Stimulated activated memory B cell treated with anti-CD40 and anti-IgM and Interleukin-4, amounts not matched to agents 10 μg/mL and 1 μg/mL and 100 μg/mL, for 72 hours (primary cell): ENCODE measurements at regions not wholly inside any gene's neighbourhood (a gene's known extent, or its start where the extent isn't known, plus 50 kb on each side); places are given as distances from the start of the nearest gene placed in this dataset.
"Not testable (repeated sequence)": the region's sequence is repeated elsewhere in the genome, so short reads cannot be mapped to it uniquely, and the experiment has no call there.

Experiments used
- ATAC-seq: fragments of 150-1000 bp; cut with Tn5 transposase; 2 replicates; pipeline ENCODE4 v1.10.0; 2021
- H3K27ac Mint-ChIP-seq: one replicate; pipeline ENCODE4 v1.8.0; 2022; ENCODE audit warnings: mild to moderate bottlenecking, mixed read lengths
- H3K27me3 Mint-ChIP-seq: one replicate; pipeline ENCODE4 v1.8.0; 2022; ENCODE audit warnings: mixed read lengths
- H3K36me3 Mint-ChIP-seq: one replicate; pipeline ENCODE4 v1.8.0; 2022; ENCODE audit warnings: mixed read lengths
- H3K4me1 Mint-ChIP-seq: one replicate; pipeline ENCODE4 v1.8.0; 2022; ENCODE audit warnings: mixed read lengths
- H3K4me3 Mint-ChIP-seq: one replicate; pipeline ENCODE4 v1.8.0; 2022; ENCODE audit warnings: mild to moderate bottlenecking, moderate library complexity, mixed read lengths
- H3K9me3 Mint-ChIP-seq: one replicate; pipeline ENCODE4 v1.8.0; 2022; ENCODE audit warnings: mixed read lengths

DNA sequence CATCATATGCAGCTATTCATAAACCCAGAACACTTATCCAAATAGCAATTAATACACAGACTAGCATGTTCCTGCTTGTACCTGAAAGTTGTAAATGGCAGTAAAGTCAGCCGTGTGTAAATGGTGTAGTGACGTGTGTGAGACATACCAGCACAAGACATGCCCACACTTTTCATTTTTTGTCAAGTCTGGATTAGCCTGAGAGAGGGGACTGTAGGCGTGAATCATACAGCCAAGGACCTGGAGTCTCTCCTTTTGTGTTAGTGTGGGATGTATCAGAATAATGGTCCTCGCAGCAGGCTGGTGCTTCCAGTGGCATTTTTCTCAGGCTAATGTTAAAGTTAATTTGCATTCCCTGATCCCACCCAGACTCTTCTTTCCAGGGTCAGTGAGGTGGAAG is 116.8 kb upstream of the BMAL1 start:
- ATAC-seq, result no peak
- peaks cover 4% of the 10 kb centered on the region for H3K9me3 Mint-ChIP-seq
- peaks cover 17% of the 10 kb centered on the region for H3K27me3 Mint-ChIP-seq

DNA sequence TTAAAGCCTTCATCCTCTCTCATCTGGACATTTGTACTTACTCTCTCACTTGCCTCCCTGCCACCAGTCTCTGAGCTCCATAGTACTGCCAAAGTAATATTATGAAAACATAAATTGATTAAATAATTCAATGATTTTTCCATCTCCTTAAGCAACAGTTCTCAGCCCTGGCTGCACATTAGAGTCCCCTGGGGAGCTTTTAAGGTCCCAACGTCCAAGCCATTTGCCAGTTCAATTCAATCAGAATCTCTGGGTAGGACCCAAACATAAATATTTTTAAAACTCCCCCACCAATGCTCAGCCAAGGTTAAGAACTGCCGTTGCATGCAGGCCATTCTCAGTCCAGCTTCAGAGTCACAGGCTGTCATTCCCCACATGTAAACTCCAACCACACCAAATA is 114.4 kb upstream of the BMAL1 start:
- peaks cover 29% of the 10 kb centered on the region for H3K27me3 Mint-ChIP-seq
- H3K4me1 Mint-ChIP-seq, result no peaks in the 10 kb centered on the region
- no peak overlapping the region for H3K27ac Mint-ChIP-seq
- H3K9me3 Mint-ChIP-seq, result no peaks in the 10 kb centered on the region
- no peak overlapping the region for H3K4me3 Mint-ChIP-seq
- H3K36me3 Mint-ChIP-seq, result no peaks in the 10 kb centered on the region
- ATAC-seq, result no peak

More for the DNA sequence above, 116.8 kb upstream of the BMAL1 start:
- Mint-ChIP-seq H3K36me3 (no peaks in the 10 kb centered on the region), H3K27ac (no peak overlapping the region), H3K4me3 (no peak overlapping the region), H3K4me1 (no peaks in the 10 kb centered on the region)

- no peak overlapping the region for H3K27ac Mint-ChIP-seq
- no peak for ATAC-seq
Observed at GRCh38 chr11:13166036-13166435, 111.6 kb upstream of the BMAL1 start.

GRCh38 chr11:13168271-13168670 is 109.3 kb upstream of the BMAL1 start:
- Mint-ChIP-seq H3K27me3 (peaks cover 34% of the 10 kb centered on the region), H3K4me3 (no peak overlapping the region)
- ATAC-seq, result peak; percentile 13

More at GRCh38 chr11:13166036-13166435, 111.6 kb upstream of the BMAL1 start:
- peaks cover 33% of the 10 kb centered on the region for H3K27me3 Mint-ChIP-seq
- no peak overlapping the region for H3K4me3 Mint-ChIP-seq
- H3K9me3 Mint-ChIP-seq, result no peaks in the 10 kb centered on the region
- H3K4me1 Mint-ChIP-seq, result no peaks in the 10 kb centered on the region
- H3K36me3 Mint-ChIP-seq, result no peaks in the 10 kb centered on the region

GRCh38 chr11:13169709-13170108 is 107.9 kb upstream of the BMAL1 start:
- Mint-ChIP-seq H3K9me3 (no peaks in the 10 kb centered on the region), H3K27me3 (peaks cover 28% of the 10 kb centered on the region), H3K36me3 (no peaks in the 10 kb centered on the region), H3K4me3 (no peak overlapping the region), H3K4me1 (no peaks in the 10 kb centered on the region), H3K27ac (no peak overlapping the region)
- no peak for ATAC-seq

More at GRCh38 chr11:13168271-13168670, 109.3 kb upstream of the BMAL1 start:
- H3K36me3 Mint-ChIP-seq, result no peaks in the 10 kb centered on the region
- H3K27ac Mint-ChIP-seq, result no peak overlapping the region
- H3K9me3 Mint-ChIP-seq, result no peaks in the 10 kb centered on the region
- no peaks in the 10 kb centered on the region for H3K4me1 Mint-ChIP-seq

GRCh38 chr11:13174090-13174489 is 103.5 kb upstream of the BMAL1 start:
- H3K4me3 Mint-ChIP-seq, result no peak overlapping the region
- no peak for ATAC-seq
- H3K36me3 Mint-ChIP-seq, result no peaks in the 10 kb centered on the region
- no peak overlapping the region for H3K27ac Mint-ChIP-seq
- H3K9me3 Mint-ChIP-seq, result no peaks in the 10 kb centered on the region
- no peaks in the 10 kb centered on the region for H3K4me1 Mint-ChIP-seq
- H3K27me3 Mint-ChIP-seq, result peaks cover 13% of the 10 kb centered on the region

GRCh38 chr11:13183094-13183825 is 94.3 kb upstream of the BMAL1 start:
- no peak for ATAC-seq
- no peaks in the 10 kb centered on the region for H3K4me1 Mint-ChIP-seq
- no peak overlapping the region for H3K27ac Mint-ChIP-seq
- H3K36me3 Mint-ChIP-seq, result no peaks in the 10 kb centered on the region
- no peak overlapping the region for H3K4me3 Mint-ChIP-seq
- H3K27me3 Mint-ChIP-seq, result no peaks in the 10 kb centered on the region
- peaks cover 6% of the 10 kb centered on the region for H3K9me3 Mint-ChIP-seq

DNA sequence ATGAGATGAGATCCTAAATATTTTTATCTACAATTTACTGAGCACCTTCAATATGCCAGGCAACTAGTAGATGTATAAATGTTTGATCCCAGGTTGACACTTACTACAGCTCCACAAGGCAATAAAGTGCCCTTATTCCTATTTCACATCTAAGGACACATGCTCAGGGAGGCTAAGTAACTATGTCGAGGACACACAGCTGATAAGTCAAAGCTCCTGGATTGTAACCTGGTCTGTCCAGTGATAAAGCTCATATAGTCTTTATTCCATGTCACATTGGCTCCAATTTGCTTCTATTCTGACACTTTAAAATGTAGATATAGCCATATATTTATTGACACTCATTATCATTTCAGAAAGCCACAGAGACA is 93.8 kb upstream of the BMAL1 start:
- H3K4me3 Mint-ChIP-seq, result no peak overlapping the region
- no peak overlapping the region for H3K27ac Mint-ChIP-seq
- H3K9me3 Mint-ChIP-seq, result peaks cover 10% of the 10 kb centered on the region

DNA sequence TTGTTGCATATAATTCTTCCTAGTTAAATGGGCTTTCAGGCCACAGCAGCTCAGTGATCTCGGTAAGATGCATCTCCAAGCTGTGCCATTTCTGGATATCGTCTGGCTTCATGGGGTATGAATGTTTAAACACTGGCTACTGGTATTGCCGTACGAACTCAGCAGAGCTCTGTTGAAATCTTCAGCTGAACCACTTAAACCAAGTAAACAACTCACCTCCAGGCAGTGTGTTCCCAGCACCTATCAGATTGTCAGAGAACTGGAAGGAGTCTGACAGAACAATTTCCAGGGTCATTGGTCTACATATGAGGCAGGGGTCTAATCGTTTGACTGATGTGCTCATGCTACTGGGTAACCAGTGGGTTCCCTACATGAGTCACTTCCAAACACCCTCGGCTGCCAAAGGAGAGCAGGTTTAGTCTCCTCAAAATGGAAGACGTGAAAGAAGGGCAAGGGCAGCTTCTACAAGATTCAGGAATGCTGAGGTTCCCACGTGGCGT is 93.2 kb upstream of the BMAL1 start:
- no peaks in the 10 kb centered on the region for H3K4me1 Mint-ChIP-seq
- no peak overlapping the region for H3K27ac Mint-ChIP-seq
- H3K36me3 Mint-ChIP-seq, result no peaks in the 10 kb centered on the region
- H3K27me3 Mint-ChIP-seq, result no peaks in the 10 kb centered on the region
- peaks cover 10% of the 10 kb centered on the region for H3K9me3 Mint-ChIP-seq
- no peak for ATAC-seq
- H3K4me3 Mint-ChIP-seq, result no peak overlapping the region

More for the DNA sequence above, 93.8 kb upstream of the BMAL1 start:
- ATAC-seq, result no peak
- Mint-ChIP-seq H3K36me3 (no peaks in the 10 kb centered on the region), H3K27me3 (no peaks in the 10 kb centered on the region), H3K4me1 (no peaks in the 10 kb centered on the region)

GRCh38 chr11:13188179-13188578 is 89.4 kb upstream of the BMAL1 start:
- no peak overlapping the region for H3K27ac Mint-ChIP-seq
- H3K9me3 Mint-ChIP-seq, result peaks cover 13% of the 10 kb centered on the region
- no peak for ATAC-seq
- H3K4me1 Mint-ChIP-seq, result no peaks in the 10 kb centered on the region
- H3K27me3 Mint-ChIP-seq, result peaks cover 19% of the 10 kb centered on the region
- H3K36me3 Mint-ChIP-seq, result no peaks in the 10 kb centered on the region
- H3K4me3 Mint-ChIP-seq, result no peak overlapping the region

DNA sequence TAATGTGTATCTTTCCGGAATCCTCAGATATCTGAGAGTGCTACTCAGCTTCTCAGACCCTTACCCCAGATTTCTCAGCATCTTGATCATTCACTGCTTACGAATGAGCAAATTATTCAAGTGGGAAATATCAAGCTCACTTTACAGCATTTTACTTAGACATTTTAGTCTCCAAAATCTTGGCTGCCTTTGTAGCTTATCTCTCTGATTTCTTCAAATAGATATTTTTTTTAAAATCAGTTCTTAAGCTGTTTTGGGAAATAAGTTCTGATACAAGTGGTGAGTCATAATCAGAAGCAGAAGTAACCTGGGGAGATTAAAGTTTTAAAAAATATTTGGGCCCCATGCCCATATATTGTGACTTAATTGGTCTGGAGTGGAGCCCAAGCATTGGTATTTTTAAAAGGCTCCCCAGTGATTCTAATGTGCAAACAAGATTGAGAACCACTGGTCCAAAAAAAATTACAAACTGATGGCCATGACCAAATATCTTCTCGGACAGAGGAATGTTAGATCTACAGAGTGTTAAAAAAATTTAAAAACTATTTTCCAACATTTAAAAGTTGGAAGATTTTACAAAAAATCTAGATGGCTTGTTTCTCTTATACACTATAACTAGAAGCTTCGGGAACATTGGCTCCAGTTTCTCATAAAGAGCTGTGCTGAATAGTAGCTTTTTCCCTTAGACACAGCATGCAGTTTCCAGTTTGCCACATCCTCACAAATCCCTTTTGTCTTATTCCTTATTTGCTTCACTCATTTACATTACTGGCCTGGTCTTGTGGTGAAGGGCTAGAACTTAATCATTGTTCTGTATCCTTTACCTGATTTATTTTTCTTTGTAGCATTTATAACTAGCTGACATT is 87.8 kb upstream of the BMAL1 start:
- Mint-ChIP-seq H3K27ac (no peak overlapping the region), H3K36me3 (no peaks in the 10 kb centered on the region), H3K4me1 (no peaks in the 10 kb centered on the region), H3K4me3 (no peak overlapping the region), H3K27me3 (peaks cover 19% of the 10 kb centered on the region), H3K9me3 (peaks cover 13% of the 10 kb centered on the region)
- ATAC-seq, result no peak

DNA sequence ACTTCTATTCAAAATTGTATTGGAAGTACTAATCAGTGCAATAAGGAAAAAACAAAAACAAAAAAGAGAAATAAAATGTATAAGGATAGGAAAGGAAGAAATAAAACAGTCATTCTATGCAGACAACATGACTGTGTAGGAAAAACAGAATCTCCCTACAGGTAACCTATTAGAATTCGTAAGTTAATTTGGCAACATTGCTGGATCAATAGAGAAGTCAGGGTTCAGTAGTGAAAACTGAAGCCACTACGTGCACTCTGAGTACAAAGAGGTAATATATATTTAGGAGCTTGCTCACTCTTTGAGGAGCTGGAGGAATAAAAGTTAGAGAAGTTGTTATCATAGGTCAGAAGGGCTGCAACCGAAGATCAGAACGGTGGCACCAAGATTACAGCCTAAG is 84.0 kb upstream of the BMAL1 start:
- Mint-ChIP-seq H3K27ac (no peak overlapping the region), H3K36me3 (peaks cover 5% of the 10 kb centered on the region), H3K27me3 (peaks cover 27% of the 10 kb centered on the region)

GRCh38 chr11:13197374-13197773 is 80.2 kb upstream of the BMAL1 start:
- ATAC-seq, H3K4me1 Mint-ChIP-seq, H3K4me3 Mint-ChIP-seq, H3K27ac Mint-ChIP-seq, H3K36me3 Mint-ChIP-seq, H3K9me3 Mint-ChIP-seq: not testable (repeated sequence)
- H3K27me3 Mint-ChIP-seq, result peaks cover 20% of the 10 kb centered on the region

More for the DNA sequence above, 84.0 kb upstream of the BMAL1 start:
- Mint-ChIP-seq H3K4me3 (no peak overlapping the region), H3K4me1 (no peaks in the 10 kb centered on the region), H3K9me3 (peaks cover 11% of the 10 kb centered on the region)
- no peak for ATAC-seq

DNA sequence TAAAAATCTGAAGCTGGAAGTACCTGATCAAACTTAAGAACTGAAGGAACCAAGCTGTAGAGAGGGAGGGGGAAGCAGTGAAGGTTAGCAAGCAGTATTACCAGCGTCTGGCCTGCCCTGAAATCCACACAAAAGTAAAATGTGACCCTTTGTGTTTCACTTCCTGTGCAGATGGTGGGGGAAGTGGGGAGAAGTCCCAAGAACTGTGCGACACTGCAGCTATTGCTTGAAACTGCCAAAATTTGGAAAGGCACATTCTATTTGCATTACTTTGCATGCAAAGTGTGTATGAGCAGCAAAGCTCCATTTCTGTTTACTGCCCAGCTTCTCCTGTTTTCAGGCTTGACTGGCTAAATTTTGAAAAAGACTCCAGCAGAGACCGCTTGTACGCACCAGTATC is 72.1 kb upstream of the BMAL1 start:
- H3K4me3 Mint-ChIP-seq, result no peak overlapping the region
- H3K9me3 Mint-ChIP-seq, result peaks cover 2% of the 10 kb centered on the region
- peaks cover 29% of the 10 kb centered on the region for H3K4me1 Mint-ChIP-seq
- H3K27me3 Mint-ChIP-seq, result peaks cover 38% of the 10 kb centered on the region
- peak; percentile 63 for ATAC-seq
- H3K27ac Mint-ChIP-seq, result no peak overlapping the region
- no peaks in the 10 kb centered on the region for H3K36me3 Mint-ChIP-seq

GRCh38 chr11:13206086-13206640 is 71.4 kb upstream of the BMAL1 start:
- H3K27me3 Mint-ChIP-seq, result peaks cover 38% of the 10 kb centered on the region
- H3K9me3 Mint-ChIP-seq, result no peaks in the 10 kb centered on the region
- peaks cover 29% of the 10 kb centered on the region for H3K4me1 Mint-ChIP-seq
- no peak overlapping the region for H3K4me3 Mint-ChIP-seq
- ATAC-seq, result peak; percentile 31
- H3K27ac Mint-ChIP-seq, result no peak overlapping the region
- no peaks in the 10 kb centered on the region for H3K36me3 Mint-ChIP-seq
